ENCODE measurements at regions not wholly inside any gene's neighbourhood (a gene's known extent, or its start where the extent isn't known, plus 50 kb on each side); places are given as distances from the start of the nearest gene placed in this dataset.

DNA sequence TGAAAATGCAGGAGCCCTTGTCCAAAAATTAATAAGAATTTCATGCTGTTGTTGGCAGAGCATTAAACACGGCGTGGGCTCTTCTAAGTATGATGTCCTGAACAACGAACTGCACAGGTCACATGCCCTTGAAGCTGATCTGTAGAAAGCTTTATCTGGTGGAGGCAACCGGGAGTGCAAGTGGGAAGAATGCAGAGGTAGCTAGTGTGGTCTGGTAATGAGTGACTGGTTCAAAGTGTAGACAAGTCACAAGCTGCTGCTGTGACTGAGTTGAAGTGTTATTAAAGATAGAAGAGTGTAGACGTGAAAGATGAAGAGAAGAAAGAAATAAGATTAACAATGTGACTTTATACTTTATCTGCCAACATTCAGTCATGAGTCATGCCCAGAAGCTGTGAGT is 361.9 kb downstream of the TTLL7 start:
- no peak for TF ChIP-seq TAF1 (IDR thresholded peaks at IDR 0.05; ENCODE audit: low read depth)
- no peak for TF ChIP-seq YY1 (IDR thresholded peaks at IDR 0.05; ENCODE audit: low read depth)
- TF ChIP-seq CEBPB (IDR thresholded peaks at IDR 0.05), result no peak
- TF ChIP-seq USF1 (IDR thresholded peaks at IDR 0.05), result no peak
- no peak for TF ChIP-seq RAD21 (IDR thresholded peaks at IDR 0.05; ENCODE audit: low read depth)
- TF ChIP-seq TCF12 (IDR thresholded peaks at IDR 0.05; ENCODE audit: low read depth), result no peak

All from Ishikawa (cell line).